IMR-90 (cell line): ENCODE measurements at regions not wholly inside any gene's neighbourhood (a gene's known extent, or its start where the extent isn't known, plus 50 kb on each side); places are given as distances from the start of the nearest gene placed in this dataset.

Experiments used
- ATAC-seq: fragments of 200-7000 bp; cut with Tn5 transposase; 2 replicates; pipeline ENCODE4 v1.9.1; 2020; ENCODE audit warnings: low read depth, mild to moderate bottlenecking, moderate library complexity
- BruUV-seq: library from RNA; stranded (reverse); fragments of 400-500 nt; replicated peaks from 2 replicates; lab custom pipeline; 2021; lab: Mats Ljungman, UMichigan
- CTCF ChIA-PET: fragments of 300-600 bp; formaldehyde crosslinking; extraction: SDS; loops from one replicate; lab custom pipeline; 2021; ENCODE audit warnings: antibody characterized with exemption; lab: Yijun Ruan, JAX
- POLR2A ChIA-PET: fragments of 300-600 bp; sonication (Branson Sonifier 250); formaldehyde crosslinking; loops from one replicate; lab custom pipeline; 2022; ENCODE audit warnings: antibody characterized with exemption; ENCODE audit not compliant: unreplicated experiment; lab: Charles Lee
- DNase-seq: peaks from one replicate; pipeline ENCODE4 v3.0.0; 2013
- H2AFZ ChIP-seq: replicated peaks from 2 replicates; pipeline ENCODE3; 2013; ENCODE audit warnings: low read length, mild to moderate bottlenecking; ENCODE audit not compliant: poor library complexity
- H2AK5ac ChIP-seq: 2 replicates; pipeline ENCODE4 v1.6.1; 2013; ENCODE audit warnings: low read depth, low read length, inconsistent platforms
- H2AK9ac ChIP-seq: replicated peaks from 2 replicates; pipeline ENCODE3; 2013; ENCODE audit warnings: mild to moderate bottlenecking, low read depth, low read length, moderate library complexity; ENCODE audit not compliant: poor library complexity
- H2BK120ac ChIP-seq: 2 replicates; pipeline ENCODE4 v1.6.1; 2013; ENCODE audit warnings: low read depth, low read length, inconsistent platforms
- H2BK15ac ChIP-seq: 3 replicates; pipeline ENCODE4 v1.6.1; 2013; ENCODE audit warnings: low read depth, low read length, inconsistent platforms
- H2BK20ac ChIP-seq: 2 replicates; pipeline ENCODE4 v1.6.1; 2013; ENCODE audit warnings: low read depth, mild to moderate bottlenecking, inconsistent platforms, low read length, moderate library complexity
- H2BK5ac ChIP-seq: 2 replicates; pipeline ENCODE4 v1.6.1; 2013; ENCODE audit warnings: mild to moderate bottlenecking, low read depth, low read length, inconsistent platforms; ENCODE audit not compliant: poor library complexity, severe bottlenecking
- H3K14ac ChIP-seq: replicated peaks from 2 replicates; pipeline ENCODE4 v1.6.1; 2013; ENCODE audit warnings: low read depth, low read length, inconsistent platforms
- H3K18ac ChIP-seq: 2 replicates; pipeline ENCODE4 v1.6.1; 2013; ENCODE audit warnings: low read depth, low read length, control low read depth
- H3K23ac ChIP-seq: 2 replicates; pipeline ENCODE4 v1.6.1; 2013; ENCODE audit warnings: low read depth, low read length, inconsistent platforms
- H3K27ac ChIP-seq: 2 replicates; pipeline ENCODE4 v1.5.1; 2013; ENCODE audit warnings: mild to moderate bottlenecking, control low read depth, low read length; ENCODE audit not compliant: insufficient read depth
- H3K27me3 ChIP-seq: 2 replicates; pipeline ENCODE4 v1.6.1; 2013; ENCODE audit warnings: low read length; ENCODE audit not compliant: control insufficient read depth, insufficient read depth
- H3K36me3 ChIP-seq: 2 replicates; pipeline ENCODE4 v1.6.1; 2013; ENCODE audit warnings: low read length, mixed read lengths; ENCODE audit not compliant: control insufficient read depth, insufficient read depth
- H3K4ac ChIP-seq: 2 replicates; pipeline ENCODE4 v1.6.1; 2013; ENCODE audit warnings: low read depth, low read length, inconsistent platforms
- H3K4me1 ChIP-seq: 2 replicates; pipeline ENCODE4 v1.6.1; 2013; ENCODE audit warnings: low read length, mixed read lengths; ENCODE audit not compliant: control insufficient read depth, insufficient read depth
- H3K4me2 ChIP-seq: 2 replicates; pipeline ENCODE4 v1.6.1; 2013; ENCODE audit warnings: low read depth, mild to moderate bottlenecking, control low read depth, low read length, moderate library complexity
- H3K4me3 ChIP-seq: 2 replicates; pipeline ENCODE4 v1.5.1; 2013; ENCODE audit warnings: low read depth, mild to moderate bottlenecking, control low read depth, low read length, moderate library complexity; ENCODE audit not compliant: insufficient read depth
- H3K56ac ChIP-seq: 2 replicates; pipeline ENCODE4 v1.6.1; 2013; ENCODE audit warnings: low read length, inconsistent platforms; ENCODE audit not compliant: insufficient read depth; ENCODE audit errors: extremely low read depth
- H3K79me1 ChIP-seq, 2 experiments: 2 replicates each; pipeline ENCODE4 v1.6.1; 2013; ENCODE audit warnings: low read length in 2 of 2, inconsistent platforms in 1 of 2, low read depth in 1 of 2
- H3K9ac ChIP-seq: 2 replicates; pipeline ENCODE4 v1.6.1; 2013; ENCODE audit warnings: low read depth, low read length, control low read depth
- H3K9me1 ChIP-seq: 2 replicates; pipeline ENCODE4 v1.6.1; 2013; ENCODE audit warnings: low read length, inconsistent platforms; ENCODE audit not compliant: insufficient read depth
- H3K9me3 ChIP-seq: 2 replicates; pipeline ENCODE4 v1.6.1; 2013; ENCODE audit warnings: low read length; ENCODE audit not compliant: control insufficient read depth, insufficient read depth
- H4K20me1 ChIP-seq: 2 replicates; pipeline ENCODE4 v1.6.1; 2013; ENCODE audit warnings: low read length, inconsistent platforms; ENCODE audit not compliant: insufficient read depth
- H4K5ac ChIP-seq: 2 replicates; pipeline ENCODE4 v1.6.1; 2013; ENCODE audit warnings: mild to moderate bottlenecking, low read depth, low read length, control low read depth
- H4K8ac ChIP-seq, 2 experiments: 2 replicates each; pipeline ENCODE4 v1.6.1; 2013; ENCODE audit warnings: low read depth in 2 of 2, low read length in 2 of 2, control low read depth in 1 of 2, inconsistent platforms in 1 of 2
- H4K91ac ChIP-seq: 2 replicates; pipeline ENCODE4 v1.6.1; 2013; ENCODE audit warnings: low read depth, low read length, inconsistent platforms; ENCODE audit not compliant: insufficient read depth
- CHD1 ChIP-seq: IDR thresholded peaks from 2 replicates; pipeline ENCODE4 v1.6.1; 2012; ENCODE audit warnings: low read depth, low read length, improper control_type of control experiment
- NFE2L2 ChIP-seq: fragments of 150-350 bp; IDR thresholded peaks from 2 replicates; pipeline ENCODE4 v1.6.1; 2016; ENCODE audit warnings: low read depth, mild to moderate bottlenecking, low read length
- RAD21 ChIP-seq: IDR thresholded peaks from 2 replicates; pipeline ENCODE4 v1.6.1; 2012; ENCODE audit warnings: low read length, improper control_type of control experiment
- RFX5 ChIP-seq: IDR thresholded peaks from 2 replicates; pipeline ENCODE4 v1.8.0; 2012; ENCODE audit warnings: low read depth, mild to moderate bottlenecking, low read length, moderate library complexity
- SMC3 ChIP-seq: fragments of 150-350 bp; IDR thresholded peaks from 2 replicates; pipeline ENCODE4 v1.6.1; 2016; ENCODE audit warnings: low read depth, mild to moderate bottlenecking, antibody characterized with exemption, low read length, moderate library complexity
- WGBS, 2 experiments: methylation state at CpG; one replicate each; pipeline versions ENCODE4 v1.1.5 to v1.1.7; 2013; ENCODE audit warnings: missing lambda C conversion rate in 2 of 2; ENCODE audit not compliant: insufficient read length in 1 of 2; ENCODE audit errors: extremely low coverage in 2 of 2; 5-methylcytosine and 5-hydroxymethylcytosine counted together
- dilution Hi-C: fragments of 300-500 bp; cut with HindIII; formaldehyde crosslinking; loops from one replicate; pipeline ENCODE4 v1.14.3; 2018; ENCODE audit warnings: low sequenced_read_pairs; ENCODE audit not compliant: unreplicated experiment
- in situ Hi-C: fragments of 300-500 bp; cut with MboI; formaldehyde crosslinking; loops from 3 replicates; pipeline ENCODE4 v1.14.3; 2019; ENCODE audit warnings: low sequenced_read_pairs, inconsistent platforms, mixed read lengths
- intact Hi-C: fragments of 100-400 bp; cut with micrococcal nuclease; formaldehyde crosslinking; loops from 2 replicates; pipeline ENCODE4 v1.10.0; 2022
- TF ChIP-seq, protein P1 (sequence below): fragments of 150-350 bp; IDR thresholded peaks from 2 replicates; pipeline ENCODE4 v1.6.1; 2017; ENCODE audit warnings: mild to moderate bottlenecking, antibody characterized with exemption, low read length, low read depth

DNA sequence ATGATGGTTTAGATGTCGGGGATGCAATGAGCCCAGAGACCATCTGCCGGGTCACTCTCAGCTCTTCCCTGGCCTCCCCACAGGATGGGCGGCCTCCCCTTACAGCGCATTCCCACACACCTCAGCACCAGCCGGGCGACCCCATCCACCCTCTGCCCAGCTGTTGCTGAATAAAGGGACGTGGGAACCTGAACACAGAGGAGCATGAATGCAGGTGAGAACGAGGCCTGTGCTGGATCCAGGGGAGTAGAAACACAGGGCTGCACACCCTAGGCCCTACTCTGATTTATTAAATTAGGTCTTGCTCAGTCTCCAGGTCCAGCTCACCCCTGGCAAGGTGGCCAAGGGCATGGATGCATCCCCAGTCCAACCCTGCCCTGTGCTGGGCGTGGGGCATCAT lies 180.5 kb downstream of the CTTN start:
- Histone ChIP-seq H2BK120ac (no peak overlapping the region), H4K5ac (no peak overlapping the region), H2AK5ac (no peak overlapping the region), H3K9me3 (no peaks in the 10 kb centered on the region; the same call in 1 of the 2 replicates), H3K4me1 (no peaks in the 10 kb centered on the region), H2AFZ (no peak overlapping the region), H3K14ac (no peak overlapping the region), H3K4me3 (no peak overlapping the region), H3K9me1 (no peaks in the 10 kb centered on the region), H3K36me3 (no peaks in the 10 kb centered on the region), H2BK5ac (no peak overlapping the region), H3K27me3 (no peaks in the 10 kb centered on the region), H3K4me2 (no peak overlapping the region), H2AK9ac (no peak overlapping the region), H3K27ac (no peak overlapping the region), H3K23ac (no peak overlapping the region), H2BK20ac (no peak overlapping the region), H4K20me1 (no peaks in the 10 kb centered on the region; the same call in 1 of the 2 replicates), H3K9ac (no peak overlapping the region), H3K18ac (no peak overlapping the region), H2BK15ac (no peak overlapping the region), H3K4ac (no peak overlapping the region), H3K56ac (no peak overlapping the region), H4K8ac (no peak overlapping the region), H4K91ac (no peak overlapping the region), H3K79me1 (no peaks in the 10 kb centered on the region)
- CTCF ChIA-PET, result no interaction called here
- in situ Hi-C loops, result no loop called here
- dilution Hi-C loops, result no loop called here
- TF ChIP-seq CHD1 (no peak), SMC3 (no peak), RFX5 (no peak), RAD21 (no peak), NFE2L2 (no peak)
- TF ChIP-seq, protein P1, sequence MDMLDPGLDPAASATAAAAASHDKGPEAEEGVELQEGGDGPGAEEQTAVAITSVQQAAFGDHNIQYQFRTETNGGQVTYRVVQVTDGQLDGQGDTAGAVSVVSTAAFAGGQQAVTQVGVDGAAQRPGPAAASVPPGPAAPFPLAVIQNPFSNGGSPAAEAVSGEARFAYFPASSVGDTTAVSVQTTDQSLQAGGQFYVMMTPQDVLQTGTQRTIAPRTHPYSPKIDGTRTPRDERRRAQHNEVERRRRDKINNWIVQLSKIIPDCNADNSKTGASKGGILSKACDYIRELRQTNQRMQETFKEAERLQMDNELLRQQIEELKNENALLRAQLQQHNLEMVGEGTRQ, result no peak
- POLR2A ChIA-PET, result no interaction called here
- WGBS, 2 experiments, result no CpG with 5 or more reads among the region's 9 CpGs
- ATAC-seq (no peak), DNase-seq (no peak)
- no TSS peak for BruUV-seq
- intact Hi-C loops, result no loop called here
